ENCODE measurements at regions not wholly inside any gene's neighbourhood (a gene's known extent, or its start where the extent isn't known, plus 50 kb on each side); places are given as distances from the start of the nearest gene placed in this dataset.

GRCh38 chr1:219010720-219011119 lies 163.0 kb upstream of the LYPLAL1 start:
- WGBS, 2 donors, result 87 to 97% methylated on average over 2 of the region's 2 CpGs
- TF ChIP-seq POLR2A (IDR thresholded peaks at IDR 0.05) (no peak), CTCF (IDR thresholded peaks at IDR 0.05) (no peak), EP300 (IDR thresholded peaks at IDR 0.05) (no peak), POLR2AphosphoS5 (IDR thresholded peaks at IDR 0.05) (no peak)
- H3K4me1 ChIP-seq, result peaks cover 0 to 4% (median 0%) of the 10 kb centered on the region in 4 donors
- DNase-seq (no peak), ATAC-seq (ENCODE audit: low FRiP score in 2 of 2) (no peak)
- no peak overlapping the region for H3K27ac ChIP-seq
- no peaks in the 10 kb centered on the region for H3K27me3 ChIP-seq
- no peaks in the 10 kb centered on the region for H3K9me3 ChIP-seq
- no peak overlapping the region for H3K4me3 ChIP-seq
- no peaks in the 10 kb centered on the region for H3K36me3 ChIP-seq

- H3K27me3 ChIP-seq, result no peaks in the 10 kb centered on the region
- H3K27ac ChIP-seq, result no peak overlapping the region
- H3K4me1 ChIP-seq, result no peaks in the 10 kb centered on the region
- no peaks in the 10 kb centered on the region for H3K9me3 ChIP-seq
- no peaks in the 10 kb centered on the region for H3K36me3 ChIP-seq
- no peak for TF ChIP-seq POLR2A (IDR thresholded peaks at IDR 0.05)
- TF ChIP-seq CTCF (IDR thresholded peaks at IDR 0.05), result no peak
- TF ChIP-seq POLR2AphosphoS5 (IDR thresholded peaks at IDR 0.05), result no peak
- TF ChIP-seq EP300 (IDR thresholded peaks at IDR 0.05), result no peak
- WGBS, 2 donors, result 78 to 92% methylated on average over 2 of the region's 2 CpGs
- no peak for ATAC-seq (ENCODE audit: low FRiP score in 2 of 2)
- no peak for DNase-seq
- no peak overlapping the region for H3K4me3 ChIP-seq
Observed at GRCh38 chr1:219020386-219020785, 153.3 kb upstream of the LYPLAL1 start.

GRCh38 chr1:219020846-219021245 lies 152.8 kb upstream of the LYPLAL1 start:
- Histone ChIP-seq H3K36me3 (no peaks in the 10 kb centered on the region), H3K4me1 (no peaks in the 10 kb centered on the region), H3K4me3 (no peak overlapping the region), H3K9me3 (no peaks in the 10 kb centered on the region), H3K27ac (no peak overlapping the region), H3K27me3 (no peaks in the 10 kb centered on the region)
- DNase-seq (no peak), ATAC-seq (ENCODE audit: low FRiP score in 2 of 2) (no peak)
- TF ChIP-seq CTCF (IDR thresholded peaks at IDR 0.05) (no peak), POLR2A (IDR thresholded peaks at IDR 0.05) (no peak), POLR2AphosphoS5 (IDR thresholded peaks at IDR 0.05) (no peak), EP300 (IDR thresholded peaks at IDR 0.05) (no peak)

GRCh38 chr1:219027146-219027673 lies 146.5 kb upstream of the LYPLAL1 start:
- ATAC-seq (ENCODE audit: low FRiP score in 2 of 2), result no peak
- 75% methylated on average over 4 of the region's 4 CpGs for WGBS, 2 donors

More at GRCh38 chr1:219027146-219027673, 146.5 kb upstream of the LYPLAL1 start:
- Histone ChIP-seq H3K27ac (no peak overlapping the region), H3K36me3 (no peaks in the 10 kb centered on the region), H3K27me3 (no peaks in the 10 kb centered on the region), H3K4me3 (no peak overlapping the region), H3K9me3 (no peaks in the 10 kb centered on the region), H3K4me1 (no peaks in the 10 kb centered on the region)
- TF ChIP-seq POLR2AphosphoS5 (IDR thresholded peaks at IDR 0.05) (no peak), POLR2A (IDR thresholded peaks at IDR 0.05) (no peak), EP300 (IDR thresholded peaks at IDR 0.05) (no peak), CTCF (IDR thresholded peaks at IDR 0.05) (no peak)
- no peak for DNase-seq

Data from upper lobe of left lung (tissue), 6 donors.